ENCODE measurements at regions not wholly inside any gene's neighbourhood (a gene's known extent, or its start where the extent isn't known, plus 50 kb on each side); places are given as distances from the start of the nearest gene placed in this dataset.

- DNase-seq, result no peak
These were observed 437.8 kb downstream of the RFC3 start for GRCh38 chr13:34255711-34256110.

GRCh38 chr13:34256236-34256635 is 438.3 kb downstream of the RFC3 start:
- peak in 1 of 2 donors; percentile 20 for DNase-seq

GRCh38 chr13:34257966-34258365 is 440.0 kb downstream of the RFC3 start:
- DNase-seq, result no peak

- no peak for DNase-seq
These were observed 440.9 kb downstream of the RFC3 start for GRCh38 chr13:34258646-34259386.

- DNase-seq, result no peak
These were observed 445.7 kb downstream of the RFC3 start for GRCh38 chr13:34263681-34264080.

GRCh38 chr13:34265046-34265679 is 447.2 kb downstream of the RFC3 start:
- DNase-seq, result no peak

- DNase-seq, result no peak
These were observed 458.8 kb downstream of the RFC3 start for GRCh38 chr13:34276764-34277163.

GRCh38 chr13:34277936-34278335 is 460.0 kb downstream of the RFC3 start:
- DNase-seq, result no peak

- no peak for DNase-seq
These were observed 460.8 kb downstream of the RFC3 start for GRCh38 chr13:34278780-34279179.

- no peak for DNase-seq
These were observed 472.7 kb downstream of the RFC3 start for GRCh38 chr13:34290661-34291060.

GRCh38 chr13:34294483-34295129 is 476.7 kb downstream of the RFC3 start:
- DNase-seq, result no peak

- DNase-seq, result no peak
These were observed 482.6 kb downstream of the RFC3 start for GRCh38 chr13:34300559-34300958.

GRCh38 chr13:34302596-34302995 is 484.6 kb downstream of the RFC3 start:
- DNase-seq, result no peak

GRCh38 chr13:34303346-34303745 is 485.4 kb downstream of the RFC3 start:
- no peak for DNase-seq

- DNase-seq, result no peak
These were observed 489.7 kb downstream of the RFC3 start for GRCh38 chr13:34307607-34308006.

GRCh38 chr13:34308725-34309124 is 490.8 kb downstream of the RFC3 start:
- DNase-seq, result no peak

GRCh38 chr13:34310539-34310938 is 492.6 kb downstream of the RFC3 start:
- DNase-seq, result no peak

- no peak for DNase-seq
These were observed 493.3 kb downstream of the RFC3 start for GRCh38 chr13:34311251-34311650.

GRCh38 chr13:34312578-34312977 is 494.6 kb downstream of the RFC3 start:
- no peak for DNase-seq

- no peak for DNase-seq
These were observed 502.1 kb downstream of the RFC3 start for GRCh38 chr13:34320084-34320483.

GRCh38 chr13:34322014-34322742 is 504.2 kb downstream of the RFC3 start:
- no peak for DNase-seq

GRCh38 chr13:34322743-34323074 is 504.8 kb downstream of the RFC3 start:
- no peak for DNase-seq

Measured in CD4-positive, alpha-beta T cell treated with Interleukin-4 for 1 hour (primary cell).